Liver (tissue), 8 donors: ENCODE measurements at regions not wholly inside any gene's neighbourhood (a gene's known extent, or its start where the extent isn't known, plus 50 kb on each side); places are given as distances from the start of the nearest gene placed in this dataset.

Source experiments
- DNase-seq: peaks from one replicate; pipeline ENCODE4 v3.0.0-alpha.2; 2017; ENCODE audit warnings: low spot score
- H3K27ac ChIP-seq, 2 donors: one replicate each; pipeline ENCODE4 v1.7.0; 2013; ENCODE audit warnings: inconsistent platforms in 2 of 2, low read length in 2 of 2, control low read depth in 1 of 2, low read depth in 1 of 2, mild to moderate bottlenecking in 1 of 2
- H3K27me3 ChIP-seq, 4 donors: one replicate each; pipeline versions ENCODE4 v1.6.1 to v1.7.0; 2013; ENCODE audit warnings: low read length in 3 of 4, inconsistent platforms in 1 of 4, mild to moderate bottlenecking in 1 of 4, moderate library complexity in 1 of 4; ENCODE audit not compliant: control insufficient read depth in 4 of 4, insufficient read depth in 4 of 4
- H3K36me3 ChIP-seq, 4 donors: one replicate each; pipeline versions ENCODE4 v1.6.1 to v1.7.0; 2013; ENCODE audit warnings: low read length in 3 of 4, mild to moderate bottlenecking in 3 of 4, low read depth in 1 of 4, moderate library complexity in 1 of 4; ENCODE audit not compliant: control insufficient read depth in 4 of 4, insufficient read depth in 3 of 4
- H3K4me1 ChIP-seq, 4 donors: one replicate each; pipeline versions ENCODE4 v1.6.1 to v1.7.0; 2013; ENCODE audit warnings: low read length in 3 of 4, mild to moderate bottlenecking in 3 of 4, moderate library complexity in 1 of 4; ENCODE audit not compliant: control insufficient read depth in 4 of 4, insufficient read depth in 4 of 4
- H3K4me3 ChIP-seq, 3 donors: one replicate each; pipeline versions ENCODE4 v1.6.1 to v1.7.0; 2013; ENCODE audit warnings: low read length in 3 of 3, control low read depth in 1 of 3, low read depth in 1 of 3, mild to moderate bottlenecking in 1 of 3
- H3K9ac ChIP-seq, 2 donors: one replicate each; pipeline ENCODE4 v1.7.0; 2013; ENCODE audit warnings: low read length in 2 of 2, mild to moderate bottlenecking in 2 of 2, moderate library complexity in 2 of 2, control low read depth in 1 of 2, low read depth in 1 of 2
- H3K9me3 ChIP-seq, 4 donors: one replicate each; pipeline versions ENCODE4 v1.6.1 to v1.7.0; 2013; ENCODE audit warnings: low read length in 3 of 4; ENCODE audit not compliant: control insufficient read depth in 4 of 4
- ATF3 ChIP-seq: IDR thresholded peaks from 2 replicates; pipeline ENCODE4 v1.6.1; 2016; ENCODE audit warnings: antibody characterized with exemption
- EGR1 ChIP-seq, 2 donors: IDR thresholded peaks; 2 replicates each; pipeline ENCODE4 v1.6.1; 2016 to 2018; ENCODE audit warnings: antibody characterized with exemption in 2 of 2, low read depth in 2 of 2
- FOXA1 ChIP-seq: IDR thresholded peaks from 2 replicates; pipeline ENCODE4 v1.6.1; 2016; ENCODE audit warnings: antibody characterized with exemption
- FOXA2 ChIP-seq: IDR thresholded peaks from 2 replicates; pipeline ENCODE4 v1.6.1; 2016; ENCODE audit warnings: antibody characterized with exemption
- GABPA ChIP-seq, 2 donors: IDR thresholded peaks in 1 of 2; conservative IDR thresholded peaks in 1 of 2; 2 replicates each; pipeline ENCODE4 v1.6.1; 2016; ENCODE audit warnings: antibody characterized with exemption in 2 of 2, mild to moderate bottlenecking in 1 of 2, moderate library complexity in 1 of 2
- HNF4A ChIP-seq, 2 donors: conservative IDR thresholded peaks; 2 replicates each; pipeline ENCODE4 v1.6.1; 2016; ENCODE audit warnings: antibody characterized with exemption in 2 of 2, mild to moderate bottlenecking in 2 of 2
- HNF4G ChIP-seq: IDR thresholded peaks from 2 replicates; pipeline ENCODE4 v1.6.1; 2016; ENCODE audit warnings: antibody characterized with exemption
- JUND ChIP-seq, 2 donors: IDR thresholded peaks; 2 replicates each; pipeline ENCODE4 v1.6.1; 2016; ENCODE audit warnings: antibody characterized with exemption in 2 of 2
- MAX ChIP-seq: IDR thresholded peaks from 2 replicates; pipeline ENCODE4 v1.6.1; 2016; ENCODE audit warnings: antibody characterized with exemption
- RAD21 ChIP-seq, 2 donors: IDR thresholded peaks; 2 replicates each; pipeline ENCODE4 v1.6.1; 2016; ENCODE audit warnings: antibody characterized with exemption in 2 of 2, mild to moderate bottlenecking in 2 of 2
- RXRA ChIP-seq, 2 donors: IDR thresholded peaks; 2 replicates each; pipeline ENCODE4 v1.6.1; 2017 to 2018; ENCODE audit warnings: antibody characterized with exemption in 2 of 2, mild to moderate bottlenecking in 1 of 2
- SP1 ChIP-seq: IDR thresholded peaks from 2 replicates; pipeline ENCODE4 v1.6.1; 2018; ENCODE audit warnings: antibody characterized with exemption, mild to moderate bottlenecking
- TAF1 ChIP-seq: conservative IDR thresholded peaks from 2 replicates; pipeline ENCODE4 v1.6.1; 2016; ENCODE audit warnings: antibody characterized with exemption, mild to moderate bottlenecking
- YY1 ChIP-seq: IDR thresholded peaks from 2 replicates; pipeline ENCODE4 v1.6.1; 2016; ENCODE audit warnings: antibody characterized with exemption, mild to moderate bottlenecking
- WGBS: extraction: QIAGEN DNeasy Blood & Tissue Kit; methylation state at CpG from one replicate; pipeline ENCODE4 v1.1.7; 2013; 5-methylcytosine and 5-hydroxymethylcytosine counted together
- TF ChIP-seq, protein P1 (sequence below): fragments of 150-350 bp; IDR thresholded peaks from 2 replicates; pipeline ENCODE4 v1.5.1; 2017; ENCODE audit warnings: improper control_type of control experiment, low read depth, low read length; ENCODE audit not compliant: missing input control
- TF ChIP-seq, protein P2 (sequence below): IDR thresholded peaks from 2 replicates; pipeline ENCODE4 v1.6.1; 2016; ENCODE audit warnings: antibody characterized with exemption
- donor health status: healthy.
- donor health status: healthy.
- donor health status: healthy.
- donor health status: healthy.
- donor health status: healthy.

- DNase-seq, result no peak
- 89% methylated on average over 11 of the region's 11 CpGs for WGBS
- Histone ChIP-seq H3K27me3 (no peaks in the 10 kb centered on the region), H3K27ac (no peak overlapping the region), H3K4me3 (no peak overlapping the region), H3K36me3 (no peaks in the 10 kb centered on the region), H3K4me1 (no peaks in the 10 kb centered on the region), H3K9me3 (no peaks in the 10 kb centered on the region), H3K9ac (no peak overlapping the region)
- no peak for TF ChIP-seq FOXA2
- no peak for TF ChIP-seq RXRA (IDR thresholded peaks at IDR 0.05)
- TF ChIP-seq TAF1, result no peak
- no peak for TF ChIP-seq ATF3
These were observed 1116.6 kb downstream of the BRD1 start for GRCh38 chr22:48711031-48711431.

DNA sequence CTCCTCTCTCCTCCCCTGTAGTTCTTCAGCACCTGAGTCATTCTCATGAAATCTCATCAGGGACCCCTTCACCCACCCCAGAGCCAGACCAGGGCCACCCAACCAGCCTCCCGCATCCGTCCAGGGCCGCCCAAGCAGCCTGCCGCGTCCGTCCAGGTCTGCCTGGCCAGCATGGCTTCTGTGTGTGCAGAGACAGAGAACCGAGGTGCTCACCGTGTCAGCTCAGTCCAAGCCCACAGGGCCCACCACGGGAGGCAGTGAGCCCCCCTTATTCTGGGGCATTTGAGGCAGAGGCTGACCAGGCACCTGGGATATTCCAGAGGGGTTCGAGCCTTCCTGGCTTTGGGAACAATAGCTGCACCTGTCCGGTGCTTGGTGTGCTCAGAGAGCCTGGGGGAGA lies 1117.3 kb downstream of the BRD1 start:
- Histone ChIP-seq H3K4me3 (no peak overlapping the region), H3K9ac (no peak overlapping the region), H3K4me1 (no peaks in the 10 kb centered on the region), H3K9me3 (no peaks in the 10 kb centered on the region), H3K36me3 (no peaks in the 10 kb centered on the region), H3K27ac (no peak overlapping the region), H3K27me3 (no peaks in the 10 kb centered on the region)
- DNase-seq, result no peak
- no peak for TF ChIP-seq TAF1
- no peak for TF ChIP-seq JUND (IDR thresholded peaks at IDR 0.05)
- no peak for TF ChIP-seq RAD21 (IDR thresholded peaks at IDR 0.05)
- no peak for TF ChIP-seq GABPA (IDR thresholded peaks at IDR 0.05 in 1 of 2, conservative IDR thresholded peaks at IDR 0.05 in 1 of 2)
- no peak for TF ChIP-seq SP1
- TF ChIP-seq, protein P1, sequence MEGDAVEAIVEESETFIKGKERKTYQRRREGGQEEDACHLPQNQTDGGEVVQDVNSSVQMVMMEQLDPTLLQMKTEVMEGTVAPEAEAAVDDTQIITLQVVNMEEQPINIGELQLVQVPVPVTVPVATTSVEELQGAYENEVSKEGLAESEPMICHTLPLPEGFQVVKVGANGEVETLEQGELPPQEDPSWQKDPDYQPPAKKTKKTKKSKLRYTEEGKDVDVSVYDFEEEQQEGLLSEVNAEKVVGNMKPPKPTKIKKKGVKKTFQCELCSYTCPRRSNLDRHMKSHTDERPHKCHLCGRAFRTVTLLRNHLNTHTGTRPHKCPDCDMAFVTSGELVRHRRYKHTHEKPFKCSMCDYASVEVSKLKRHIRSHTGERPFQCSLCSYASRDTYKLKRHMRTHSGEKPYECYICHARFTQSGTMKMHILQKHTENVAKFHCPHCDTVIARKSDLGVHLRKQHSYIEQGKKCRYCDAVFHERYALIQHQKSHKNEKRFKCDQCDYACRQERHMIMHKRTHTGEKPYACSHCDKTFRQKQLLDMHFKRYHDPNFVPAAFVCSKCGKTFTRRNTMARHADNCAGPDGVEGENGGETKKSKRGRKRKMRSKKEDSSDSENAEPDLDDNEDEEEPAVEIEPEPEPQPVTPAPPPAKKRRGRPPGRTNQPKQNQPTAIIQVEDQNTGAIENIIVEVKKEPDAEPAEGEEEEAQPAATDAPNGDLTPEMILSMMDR, result no peak
- no peak for TF ChIP-seq EGR1 (IDR thresholded peaks at IDR 0.05; ENCODE audit: low read depth in 2 of 2)
- no peak for TF ChIP-seq HNF4G
- TF ChIP-seq FOXA2, result no peak
- no peak for TF ChIP-seq MAX
- TF ChIP-seq FOXA1, result no peak
- 82% methylated on average over 11 of the region's 11 CpGs for WGBS

DNA sequence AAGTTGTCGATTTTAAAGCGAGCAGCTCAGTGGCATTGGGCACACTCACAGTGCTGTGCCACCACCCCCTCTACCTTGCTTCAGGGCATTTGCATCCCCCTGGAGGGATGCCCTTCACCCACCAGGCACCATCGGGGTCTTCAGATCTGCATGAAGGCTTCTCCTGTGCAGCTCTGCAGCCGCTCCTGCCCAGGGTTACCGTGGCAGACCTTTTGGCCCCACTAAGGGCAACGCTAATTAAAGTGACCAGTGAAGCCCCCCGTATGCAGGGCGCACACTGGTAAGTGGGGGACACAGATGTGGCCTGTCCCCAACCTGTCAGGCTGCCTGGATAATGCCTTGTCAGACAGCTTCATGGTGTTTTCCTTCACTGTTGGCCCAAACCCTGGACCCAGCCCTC lies 1117.7 kb downstream of the BRD1 start:
- no peak for DNase-seq
- Histone ChIP-seq H3K4me3 (no peak overlapping the region), H3K9me3 (no peaks in the 10 kb centered on the region), H3K27me3 (no peaks in the 10 kb centered on the region), H3K4me1 (no peaks in the 10 kb centered on the region), H3K27ac (no peak overlapping the region), H3K9ac (no peak overlapping the region), H3K36me3 (no peaks in the 10 kb centered on the region)
- TF ChIP-seq FOXA1, result no peak
- TF ChIP-seq GABPA (IDR thresholded peaks at IDR 0.05 in 1 of 2, conservative IDR thresholded peaks at IDR 0.05 in 1 of 2), result no peak
- 82% methylated on average over 8 of the region's 8 CpGs for WGBS

DNA sequence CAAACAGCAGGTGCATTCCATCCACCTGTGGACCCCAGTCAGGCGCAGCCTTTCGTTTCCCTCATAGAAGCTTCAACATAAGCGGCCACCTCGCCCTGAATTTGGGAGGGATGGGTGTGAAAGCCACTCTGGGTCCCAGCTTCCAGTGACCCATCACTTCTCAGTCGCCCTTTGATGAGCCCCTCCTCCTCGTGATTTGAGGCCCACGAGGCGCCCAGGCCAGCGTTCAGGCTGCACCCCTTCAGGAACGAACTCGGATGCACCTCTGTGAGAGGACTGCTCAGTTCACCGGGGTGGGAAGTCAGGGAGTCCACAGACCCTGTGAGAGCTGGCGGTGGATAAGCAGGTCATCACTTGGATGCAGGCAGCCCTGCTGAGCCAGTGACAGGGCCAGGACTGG lies 1118.2 kb downstream of the BRD1 start:
- no peak for DNase-seq
- no peak for TF ChIP-seq JUND (IDR thresholded peaks at IDR 0.05)
- no peak for TF ChIP-seq YY1
- TF ChIP-seq HNF4A (conservative IDR thresholded peaks at IDR 0.05), result no peak
- TF ChIP-seq TAF1, result no peak
- no peak for TF ChIP-seq MAX
- TF ChIP-seq, protein P1, result no peak
- TF ChIP-seq FOXA2, result no peak
- TF ChIP-seq RXRA (IDR thresholded peaks at IDR 0.05), result no peak
- TF ChIP-seq RAD21 (IDR thresholded peaks at IDR 0.05), result no peak
- TF ChIP-seq, protein P2, sequence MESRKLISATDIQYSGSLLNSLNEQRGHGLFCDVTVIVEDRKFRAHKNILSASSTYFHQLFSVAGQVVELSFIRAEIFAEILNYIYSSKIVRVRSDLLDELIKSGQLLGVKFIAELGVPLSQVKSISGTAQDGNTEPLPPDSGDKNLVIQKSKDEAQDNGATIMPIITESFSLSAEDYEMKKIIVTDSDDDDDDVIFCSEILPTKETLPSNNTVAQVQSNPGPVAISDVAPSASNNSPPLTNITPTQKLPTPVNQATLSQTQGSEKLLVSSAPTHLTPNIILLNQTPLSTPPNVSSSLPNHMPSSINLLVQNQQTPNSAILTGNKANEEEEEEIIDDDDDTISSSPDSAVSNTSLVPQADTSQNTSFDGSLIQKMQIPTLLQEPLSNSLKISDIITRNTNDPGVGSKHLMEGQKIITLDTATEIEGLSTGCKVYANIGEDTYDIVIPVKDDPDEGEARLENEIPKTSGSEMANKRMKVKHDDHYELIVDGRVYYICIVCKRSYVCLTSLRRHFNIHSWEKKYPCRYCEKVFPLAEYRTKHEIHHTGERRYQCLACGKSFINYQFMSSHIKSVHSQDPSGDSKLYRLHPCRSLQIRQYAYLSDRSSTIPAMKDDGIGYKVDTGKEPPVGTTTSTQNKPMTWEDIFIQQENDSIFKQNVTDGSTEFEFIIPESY, result no peak

More for the DNA sequence above, 1118.2 kb downstream of the BRD1 start:
- WGBS, result 81% methylated on average over 13 of the region's 13 CpGs
- no peaks in the 10 kb centered on the region for H3K4me1 ChIP-seq
- no peaks in the 10 kb centered on the region for H3K27me3 ChIP-seq
- H3K27ac ChIP-seq, result no peak overlapping the region
- no peak overlapping the region for H3K9ac ChIP-seq
- H3K9me3 ChIP-seq, result no peaks in the 10 kb centered on the region
- no peaks in the 10 kb centered on the region for H3K36me3 ChIP-seq
- no peak overlapping the region for H3K4me3 ChIP-seq
